H1 (cell line): ENCODE measurements at regions not wholly inside any gene's neighbourhood (a gene's known extent, or its start where the extent isn't known, plus 50 kb on each side); places are given as distances from the start of the nearest gene placed in this dataset.

Experiments
- CTCF ChIA-PET: fragments of 300-600 bp; sonication (Branson Sonifier 250); formaldehyde crosslinking; loops from one replicate; lab custom pipeline; 2021; ENCODE audit not compliant: partially characterized antibody; lab: Charles Lee
- POLR2A ChIA-PET: fragments of 300-600 bp; sonication (Branson Sonifier 250); formaldehyde crosslinking; loops from one replicate; lab custom pipeline; 2021; ENCODE audit warnings: inconsistent platforms; ENCODE audit not compliant: partially characterized antibody; lab: Charles Lee
- DNase-seq, 2 experiments: peaks; one replicate each; pipeline versions ENCODE4 v3.0.0 to v3.0.0-alpha.2; 2010 to 2022; ENCODE audit warnings: low spot score in 2 of 2, low read depth in 1 of 2, mixed read lengths in 1 of 2
- FAIRE-seq: peaks from 2 replicates; lab custom pipeline; 2011; peaks lifted over from hg19 to GRCh38; lab: Jason Lieb, UNC
- H2AFZ ChIP-seq: 2 replicates; pipeline ENCODE4 v1.8.1; 2012; ENCODE audit warnings: low read length, inconsistent platforms
- H2AK5ac ChIP-seq: 2 replicates; pipeline ENCODE4 v1.6.1; 2013; ENCODE audit warnings: low read depth, low read length
- H2BK120ac ChIP-seq: replicated peaks from 2 replicates; pipeline ENCODE3; 2013; ENCODE audit warnings: low read depth, low read length, inconsistent platforms
- H2BK12ac ChIP-seq: 2 replicates; pipeline ENCODE4 v1.6.1; 2013; ENCODE audit warnings: low read depth, low read length
- H2BK15ac ChIP-seq: 2 replicates; pipeline ENCODE4 v1.6.1; 2013; ENCODE audit warnings: low read length
- H2BK20ac ChIP-seq: 2 replicates; pipeline ENCODE4 v1.6.1; 2013; ENCODE audit warnings: low read length
- H2BK5ac ChIP-seq: 2 replicates; pipeline ENCODE4 v1.6.1; 2013; ENCODE audit warnings: low read depth, low read length
- H3K14ac ChIP-seq: 2 replicates; pipeline ENCODE4 v1.6.1; 2013; ENCODE audit warnings: inconsistent platforms; ENCODE audit not compliant: insufficient read length
- H3K18ac ChIP-seq: 2 replicates; pipeline ENCODE4 v1.6.1; 2013; ENCODE audit warnings: low read length; ENCODE audit errors: extremely low read depth
- H3K23ac ChIP-seq: 2 replicates; pipeline ENCODE4 v1.6.1; 2013; ENCODE audit warnings: inconsistent platforms; ENCODE audit not compliant: insufficient read length
- H3K23me2 ChIP-seq: 2 replicates; pipeline ENCODE4 v1.6.1; 2013; ENCODE audit warnings: low read depth, low read length
- H3K27ac ChIP-seq: 2 replicates; pipeline ENCODE4 v1.6.1; 2011; ENCODE audit warnings: low read depth, low read length, inconsistent platforms
- H3K27me3 ChIP-seq, 4 experiments: replicated peaks in 1 of 4; 1 replicate in 1 of 4; 2 replicates in 3 of 4; pipeline versions ENCODE4 v1.6.1 to v1.8.1; 2011 to 2013; ENCODE audit warnings: low read length in 3 of 4, mild to moderate bottlenecking in 3 of 4, inconsistent platforms in 2 of 4, mixed read lengths in 2 of 4, moderate library complexity in 1 of 4; ENCODE audit not compliant: control insufficient read depth in 3 of 4, insufficient read depth in 3 of 4; ENCODE audit errors: extremely low read depth in 1 of 4
- H3K36me3 ChIP-seq, 4 experiments: 2 replicates each; pipeline versions ENCODE4 v1.6.1 to v1.8.1; 2011 to 2013; ENCODE audit warnings: mild to moderate bottlenecking in 4 of 4, low read length in 3 of 4, moderate library complexity in 2 of 4, control low read depth in 1 of 4, inconsistent platforms in 1 of 4; ENCODE audit not compliant: insufficient read depth in 4 of 4, control insufficient read depth in 2 of 4
- H3K4ac ChIP-seq: replicated peaks from 2 replicates; pipeline ENCODE3; 2013; ENCODE audit warnings: low read length, low read depth, mixed read lengths, inconsistent platforms; ENCODE audit not compliant: insufficient read length
- H3K4me1 ChIP-seq, 4 experiments: replicated peaks in 1 of 4; 1 replicate in 1 of 4; 2 replicates in 3 of 4; pipeline versions ENCODE4 v1.6.1 to v1.8.1; 2011 to 2013; ENCODE audit warnings: low read length in 3 of 4, inconsistent platforms in 2 of 4, mixed read lengths in 1 of 4; ENCODE audit not compliant: insufficient read depth in 4 of 4, control insufficient read depth in 3 of 4
- H3K4me2 ChIP-seq, 2 experiments: 2 replicates each; pipeline versions ENCODE4 v1.6.1 to v1.8.1; 2011 to 2013; ENCODE audit warnings: low read depth in 2 of 2, low read length in 2 of 2, control low read depth in 1 of 2, inconsistent platforms in 1 of 2, mild to moderate bottlenecking in 1 of 2; ENCODE audit not compliant: insufficient read depth in 1 of 2
- H3K4me3 ChIP-seq, 4 experiments: fragments of 200-600, 300-600 bp in 1 of 4; sonication (generic), shearing (Covaris generic), sonication (Bioruptor Twin) in 1 of 4; 2 replicates each; pipeline versions ENCODE4 v1.5.1 to v1.8.1; 2011 to 2016; ENCODE audit warnings: low read length in 4 of 4, low read depth in 3 of 4, control low read depth in 2 of 4, inconsistent platforms in 2 of 4, mild to moderate bottlenecking in 2 of 4, mixed read lengths in 1 of 4, moderate library complexity in 1 of 4; ENCODE audit not compliant: insufficient read depth in 2 of 4; ENCODE audit errors: extremely low read depth in 1 of 4
- H3K56ac ChIP-seq: replicated peaks from 2 replicates; pipeline ENCODE3; 2013; ENCODE audit warnings: low read depth, mild to moderate bottlenecking, mixed read lengths, low read length, inconsistent platforms; ENCODE audit not compliant: insufficient read length
- H3K79me1 ChIP-seq: 2 replicates; pipeline ENCODE4 v1.6.1; 2013; ENCODE audit warnings: low read depth, low read length, control low read depth
- H3K79me2 ChIP-seq, 2 experiments: 2 replicates each; pipeline versions ENCODE4 v1.6.1 to v1.8.1; 2012 to 2013; ENCODE audit warnings: low read length in 2 of 2, mild to moderate bottlenecking in 2 of 2, inconsistent platforms in 1 of 2; ENCODE audit not compliant: insufficient read depth in 2 of 2, control insufficient read depth in 1 of 2
- H3K9ac ChIP-seq, 4 experiments: replicated peaks in 1 of 4; 1 replicate in 1 of 4; 2 replicates in 3 of 4; pipeline versions ENCODE4 v1.6.1 to v1.8.1; 2011 to 2013; ENCODE audit warnings: low read depth in 3 of 4, low read length in 3 of 4, control low read depth in 2 of 4, mild to moderate bottlenecking in 2 of 4, moderate library complexity in 2 of 4, inconsistent platforms in 1 of 4; ENCODE audit errors: extremely low read depth in 1 of 4
- H3K9me3 ChIP-seq, 2 experiments: 2 replicates each; pipeline versions ENCODE4 v1.6.1 to v1.8.1; 2012 to 2013; ENCODE audit warnings: mild to moderate bottlenecking in 2 of 2, moderate library complexity in 2 of 2, control low read depth in 1 of 2, inconsistent platforms in 1 of 2, low read depth in 1 of 2, low read length in 1 of 2, mixed read lengths in 1 of 2; ENCODE audit not compliant: insufficient read depth in 2 of 2
- H4K20me1 ChIP-seq, 2 experiments: replicated peaks in 1 of 2; 2 replicates each; pipeline versions ENCODE3 to v1.8.1; 2011 to 2013; ENCODE audit warnings: inconsistent platforms in 2 of 2, low read length in 2 of 2, mild to moderate bottlenecking in 1 of 2; ENCODE audit not compliant: insufficient read depth in 2 of 2, control insufficient read depth in 1 of 2
- H4K5ac ChIP-seq: 2 replicates; pipeline ENCODE4 v1.6.1; 2013; ENCODE audit warnings: low read length, low read depth, mixed read lengths, inconsistent platforms; ENCODE audit not compliant: insufficient read length
- H4K8ac ChIP-seq: 2 replicates; pipeline ENCODE4 v1.8.0; 2013; ENCODE audit warnings: mild to moderate bottlenecking, moderate library complexity, low read length, inconsistent platforms; ENCODE audit not compliant: insufficient read depth; ENCODE audit errors: extremely low read depth
- H4K91ac ChIP-seq: replicated peaks from 2 replicates; pipeline ENCODE3; 2013; ENCODE audit warnings: low read length, mixed read lengths, inconsistent platforms; ENCODE audit not compliant: insufficient read length
- BACH1 ChIP-seq: IDR thresholded peaks from 2 replicates; pipeline ENCODE4 v1.6.1; 2012; ENCODE audit warnings: low read length, improper control_type of control experiment
- BCL11A ChIP-seq, 2 experiments: IDR thresholded peaks; one replicate each; pipeline ENCODE4 v1.6.1; 2011; ENCODE audit warnings: low read depth in 2 of 2, low read length in 2 of 2, mild to moderate bottlenecking in 2 of 2
- CTBP2 ChIP-seq: IDR thresholded peaks from 2 replicates; pipeline ENCODE4 v1.7.0; 2011; ENCODE audit warnings: borderline replicate concordance, mild to moderate bottlenecking, moderate library complexity, mixed read lengths, low read length; ENCODE audit not compliant: insufficient read depth, insufficient read length
- EP300 ChIP-seq, 2 experiments: IDR thresholded peaks; 1 replicate in 1 of 2; 2 replicates in 1 of 2; pipeline ENCODE4 v1.6.1; 2011 to 2012; ENCODE audit warnings: low read depth in 2 of 2, low read length in 2 of 2, mild to moderate bottlenecking in 2 of 2, borderline replicate concordance in 1 of 2, inconsistent platforms in 1 of 2, moderate library complexity in 1 of 2
- KDM5A ChIP-seq: fragments of 200-600 bp; IDR thresholded peaks from 2 replicates; pipeline ENCODE4 v1.7.1; 2012; ENCODE audit warnings: mild to moderate bottlenecking, low read length, inconsistent platforms, mixed read lengths
- NRF1 ChIP-seq: IDR thresholded peaks from 2 replicates; pipeline ENCODE4 v1.6.1; 2011; ENCODE audit warnings: mild to moderate bottlenecking, low read depth, low read length, improper control_type of control experiment
- POU5F1 ChIP-seq: IDR thresholded peaks from 2 replicates; pipeline ENCODE4 v1.6.1; 2011; ENCODE audit warnings: low read depth, mild to moderate bottlenecking, low read length, moderate library complexity
- SIX5 ChIP-seq: IDR thresholded peaks from 2 replicates; pipeline ENCODE4 v1.6.1; 2011; ENCODE audit warnings: mild to moderate bottlenecking, low read depth, low read length
- WGBS, 2 experiments: shearing (Covaris generic) in 1 of 2; methylation state at CpG; one replicate each; pipeline versions ENCODE4 v1.1.6 to v1.1.7; 2013 to 2015; ENCODE audit warnings: low lambda C conversion rate in 2 of 2, mixed read lengths in 2 of 2, inconsistent platforms in 1 of 2, low coverage in 1 of 2, missing lambda C conversion rate in 1 of 2; ENCODE audit not compliant: insufficient replicate concordance in 2 of 2, insufficient coverage in 1 of 2, insufficient read length in 1 of 2; ENCODE audit errors: extremely low coverage in 1 of 2, missing lambda C conversion rate in 1 of 2; 5-methylcytosine and 5-hydroxymethylcytosine counted together
- TF ChIP-seq, protein P1 (sequence below): IDR thresholded peaks from 2 replicates; pipeline ENCODE4 v1.6.1; 2011; ENCODE audit warnings: low read depth, mild to moderate bottlenecking, low read length; ENCODE audit not compliant: insufficient read depth
- TF ChIP-seq, protein P2 (sequence below): IDR thresholded peaks from 2 replicates; pipeline ENCODE4 v1.6.1; 2012; ENCODE audit warnings: inconsistent platforms
- TF ChIP-seq, protein P3 (sequence below), 3 experiments: IDR thresholded peaks; 1 replicate in 2 of 3; 2 replicates in 1 of 3; pipeline versions ENCODE4 v1.5.1 to v1.6.1; 2011; ENCODE audit warnings: low read length in 3 of 3, mild to moderate bottlenecking in 3 of 3, inconsistent platforms in 2 of 3, low read depth in 1 of 3, moderate library complexity in 1 of 3; ENCODE audit not compliant: insufficient read depth in 1 of 3; ENCODE audit errors: control extremely low read depth in 1 of 3

DNA sequence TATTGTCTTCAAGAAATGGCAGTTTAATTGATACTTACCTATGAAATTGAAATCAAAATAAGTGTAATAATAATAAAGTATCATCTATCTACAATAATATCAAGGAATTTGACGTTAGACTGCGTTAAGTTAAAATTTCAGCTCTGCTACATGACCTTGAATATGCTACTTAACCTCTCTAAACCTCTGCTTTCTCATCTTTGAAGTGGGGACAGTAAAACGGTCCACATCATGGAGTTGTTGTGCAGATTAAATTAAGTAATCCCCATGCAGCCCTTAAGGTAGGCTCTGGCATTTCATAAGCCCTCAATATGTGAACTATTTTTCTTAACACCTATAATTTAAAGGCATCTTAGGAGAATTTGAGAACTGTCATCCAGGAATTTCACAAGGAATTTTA, 252.4 kb upstream of the PHF14 start:
- no peak overlapping the region for H2BK120ac ChIP-seq
- H2BK15ac ChIP-seq: no peak overlapping the region
- no peak overlapping the region for H3K18ac ChIP-seq
- H3K27ac ChIP-seq: no peak overlapping the region
- ChIA-PET POLR2A (interaction anchor here (0.9 kb wide), 1 partner anchor 12 kb away, joined by 3 read pairs; no protein-coding TSS in a partner anchor), CTCF (interaction anchor here (0.7 to 1.2 kb wide), 2 partner anchors 10 to 226 kb away, joined by 3 to 4 read pairs; no protein-coding TSS in a partner anchor)
- H3K27me3 ChIP-seq: no peaks in the 10 kb centered on the region
- H3K79me2 ChIP-seq: no peaks in the 10 kb centered on the region
- no peaks in the 10 kb centered on the region; a peak in 1 of 7 replicates for H3K4me1 ChIP-seq
- no peak overlapping the region for H3K4ac ChIP-seq
- no peaks in the 10 kb centered on the region for H4K20me1 ChIP-seq
- no peak overlapping the region for H2BK5ac ChIP-seq
- H3K9ac ChIP-seq: no peak overlapping the region
- no peaks in the 10 kb centered on the region for H3K9me3 ChIP-seq
- H3K4me3 ChIP-seq: no peak overlapping the region
- no peaks in the 10 kb centered on the region for H3K79me1 ChIP-seq
- H2BK12ac ChIP-seq: no peak overlapping the region
- H3K56ac ChIP-seq: no peak overlapping the region
- H3K23me2 ChIP-seq: no peaks in the 10 kb centered on the region
- no peak for DNase-seq
- H2AFZ ChIP-seq: no peak overlapping the region
- no peak overlapping the region for H3K4me2 ChIP-seq
- no peak overlapping the region for H3K23ac ChIP-seq
- H4K91ac ChIP-seq: no peak overlapping the region
- no peak overlapping the region for H2BK20ac ChIP-seq
- H2AK5ac ChIP-seq: no peak overlapping the region
- H4K8ac ChIP-seq: no peak overlapping the region
- no peaks in the 10 kb centered on the region for H3K36me3 ChIP-seq
- WGBS, 2 experiments: 85% methylated on average over 3 of the region's 3 CpGs; no CpG with 5 or more reads in 1 of the 2 experiments
- H3K14ac ChIP-seq: no peak overlapping the region
- no peak overlapping the region for H4K5ac ChIP-seq
- no peak for FAIRE-seq
- TF ChIP-seq SIX5 (no peak), KDM5A (no peak), EP300 (IDR thresholded peaks at IDR 0.05; ENCODE audit: borderline replicate concordance in 1 of 2, low read depth in 2 of 2, low read length in 2 of 2) (no peak), BCL11A (IDR thresholded peaks at IDR 0.05; ENCODE audit: low read depth in 2 of 2, low read length in 2 of 2) (no peak), CTBP2 (no peak), POU5F1 (no peak), BACH1 (no peak), NRF1 (no peak)
- TF ChIP-seq, protein P1, sequence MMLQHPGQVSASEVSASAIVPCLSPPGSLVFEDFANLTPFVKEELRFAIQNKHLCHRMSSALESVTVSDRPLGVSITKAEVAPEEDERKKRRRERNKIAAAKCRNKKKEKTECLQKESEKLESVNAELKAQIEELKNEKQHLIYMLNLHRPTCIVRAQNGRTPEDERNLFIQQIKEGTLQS: no peak
- TF ChIP-seq, protein P2, sequence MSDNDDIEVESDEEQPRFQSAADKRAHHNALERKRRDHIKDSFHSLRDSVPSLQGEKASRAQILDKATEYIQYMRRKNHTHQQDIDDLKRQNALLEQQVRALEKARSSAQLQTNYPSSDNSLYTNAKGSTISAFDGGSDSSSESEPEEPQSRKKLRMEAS: no peak
- TF ChIP-seq, protein P3, sequence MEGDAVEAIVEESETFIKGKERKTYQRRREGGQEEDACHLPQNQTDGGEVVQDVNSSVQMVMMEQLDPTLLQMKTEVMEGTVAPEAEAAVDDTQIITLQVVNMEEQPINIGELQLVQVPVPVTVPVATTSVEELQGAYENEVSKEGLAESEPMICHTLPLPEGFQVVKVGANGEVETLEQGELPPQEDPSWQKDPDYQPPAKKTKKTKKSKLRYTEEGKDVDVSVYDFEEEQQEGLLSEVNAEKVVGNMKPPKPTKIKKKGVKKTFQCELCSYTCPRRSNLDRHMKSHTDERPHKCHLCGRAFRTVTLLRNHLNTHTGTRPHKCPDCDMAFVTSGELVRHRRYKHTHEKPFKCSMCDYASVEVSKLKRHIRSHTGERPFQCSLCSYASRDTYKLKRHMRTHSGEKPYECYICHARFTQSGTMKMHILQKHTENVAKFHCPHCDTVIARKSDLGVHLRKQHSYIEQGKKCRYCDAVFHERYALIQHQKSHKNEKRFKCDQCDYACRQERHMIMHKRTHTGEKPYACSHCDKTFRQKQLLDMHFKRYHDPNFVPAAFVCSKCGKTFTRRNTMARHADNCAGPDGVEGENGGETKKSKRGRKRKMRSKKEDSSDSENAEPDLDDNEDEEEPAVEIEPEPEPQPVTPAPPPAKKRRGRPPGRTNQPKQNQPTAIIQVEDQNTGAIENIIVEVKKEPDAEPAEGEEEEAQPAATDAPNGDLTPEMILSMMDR (IDR thresholded peaks at IDR 0.05; ENCODE audit: control extremely low read depth in 1 of 3, insufficient read depth in 1 of 3, low read depth in 1 of 3, low read length in 3 of 3): no peak
